PC-9 (cell line): ENCODE measurements at regions not wholly inside any gene's neighbourhood (a gene's known extent, or its start where the extent isn't known, plus 50 kb on each side); places are given as distances from the start of the nearest gene placed in this dataset.

Experiments
- EZH2 ChIP-seq: fragments of 200-600 bp; sonication (generic); IDR thresholded peaks from 2 replicates; pipeline ENCODE4 v1.8.0; 2017; ENCODE audit warnings: antibody characterized with exemption, low read depth
- TF ChIP-seq, protein P1 (sequence below): fragments of 200-600 bp; sonication (generic); conservative IDR thresholded peaks from 2 replicates; pipeline ENCODE4 v1.6.1; 2017; ENCODE audit warnings: mixed run types, antibody characterized with exemption, mild to moderate bottlenecking, moderate library complexity

- TF ChIP-seq, protein P1, sequence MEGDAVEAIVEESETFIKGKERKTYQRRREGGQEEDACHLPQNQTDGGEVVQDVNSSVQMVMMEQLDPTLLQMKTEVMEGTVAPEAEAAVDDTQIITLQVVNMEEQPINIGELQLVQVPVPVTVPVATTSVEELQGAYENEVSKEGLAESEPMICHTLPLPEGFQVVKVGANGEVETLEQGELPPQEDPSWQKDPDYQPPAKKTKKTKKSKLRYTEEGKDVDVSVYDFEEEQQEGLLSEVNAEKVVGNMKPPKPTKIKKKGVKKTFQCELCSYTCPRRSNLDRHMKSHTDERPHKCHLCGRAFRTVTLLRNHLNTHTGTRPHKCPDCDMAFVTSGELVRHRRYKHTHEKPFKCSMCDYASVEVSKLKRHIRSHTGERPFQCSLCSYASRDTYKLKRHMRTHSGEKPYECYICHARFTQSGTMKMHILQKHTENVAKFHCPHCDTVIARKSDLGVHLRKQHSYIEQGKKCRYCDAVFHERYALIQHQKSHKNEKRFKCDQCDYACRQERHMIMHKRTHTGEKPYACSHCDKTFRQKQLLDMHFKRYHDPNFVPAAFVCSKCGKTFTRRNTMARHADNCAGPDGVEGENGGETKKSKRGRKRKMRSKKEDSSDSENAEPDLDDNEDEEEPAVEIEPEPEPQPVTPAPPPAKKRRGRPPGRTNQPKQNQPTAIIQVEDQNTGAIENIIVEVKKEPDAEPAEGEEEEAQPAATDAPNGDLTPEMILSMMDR = no peak
- TF ChIP-seq EZH2 = no peak
Observed at GRCh38 chr2:226077841-226078240, 678.3 kb downstream of the NYAP2 start.
